DMS153 treated with DMSO at 0.1 percent for 48 hours (cell line): ENCODE measurements at regions not wholly inside any gene's neighbourhood (a gene's known extent, or its start where the extent isn't known, plus 50 kb on each side); places are given as distances from the start of the nearest gene placed in this dataset.

Experiments
- DNase-seq: peaks from one replicate; lab custom pipeline; 2025; ENCODE audit not compliant: unreplicated experiment; lab: John Stamatoyannopoulos, UW

- no peak for DNase-seq
Measured at GRCh38 chr11:62073061-62073460, 50.8 kb upstream of the INCENP start.

DNA sequence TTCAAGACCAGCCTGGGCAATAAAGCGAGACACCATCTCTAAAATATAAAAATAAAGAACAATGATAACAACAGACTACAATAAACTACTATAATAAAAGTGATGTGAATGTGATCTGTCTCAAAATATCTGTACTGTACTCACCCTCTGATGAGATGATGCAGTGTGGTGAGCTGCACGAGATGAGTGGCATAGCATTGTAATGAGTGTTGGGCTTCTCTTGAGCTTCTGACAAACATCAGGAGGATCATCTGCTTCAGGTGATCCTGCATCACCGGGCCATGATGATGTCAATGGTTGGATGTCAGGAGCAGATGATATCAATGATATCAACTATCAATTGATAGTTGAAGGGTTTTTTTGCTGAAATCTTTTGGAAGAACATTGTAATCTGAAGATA, 52.4 kb upstream of the INCENP start:
- no peak for DNase-seq

- no peak for DNase-seq
Measured at GRCh38 chr11:62069986-62070919, 53.6 kb upstream of the INCENP start.

DNA sequence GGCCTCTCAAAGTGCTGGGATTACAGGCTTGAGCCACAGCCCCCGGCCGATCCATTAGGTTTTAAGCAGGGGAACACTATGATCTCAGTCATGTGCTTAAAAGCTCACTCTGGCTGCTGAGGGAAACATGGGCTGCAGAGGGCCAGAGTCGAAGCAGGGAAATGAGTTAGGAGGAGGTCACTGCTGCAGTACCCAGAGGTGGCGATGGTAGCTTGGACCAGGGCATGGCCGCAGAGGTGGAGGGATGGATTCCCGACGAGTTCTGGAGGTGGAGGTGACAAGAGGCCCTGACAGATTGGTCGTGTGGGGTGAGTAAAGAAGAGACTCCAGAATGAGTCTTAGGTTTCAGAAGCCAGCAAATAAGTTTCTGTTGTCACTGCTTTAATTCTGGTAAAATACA, 54.4 kb upstream of the INCENP start:
- DNase-seq: no peak

DNA sequence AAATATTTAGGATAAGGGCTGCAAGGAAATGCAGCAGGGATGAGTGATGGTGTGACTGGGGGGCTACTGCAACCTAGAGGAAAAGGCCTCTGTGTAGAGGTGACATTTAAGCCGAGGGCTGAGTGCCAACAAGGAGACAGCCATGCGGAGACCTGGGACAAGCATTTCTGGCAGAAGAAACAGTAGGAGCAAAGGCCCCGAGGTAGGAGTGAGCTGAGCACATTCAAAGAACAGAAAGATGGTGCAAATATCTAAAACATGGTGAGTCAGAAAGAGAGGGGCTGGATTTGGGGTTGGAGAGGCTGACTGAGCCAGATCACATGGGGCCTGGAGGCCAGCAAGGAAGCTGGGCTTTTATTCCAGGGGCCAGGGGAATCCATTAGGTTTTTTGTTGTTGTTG, 55.1 kb upstream of the INCENP start:
- no peak for DNase-seq

- no peak for DNase-seq
Measured at GRCh38 chr11:62067741-62068140, 56.1 kb upstream of the INCENP start.

GRCh38 chr11:62064221-62064620, 59.6 kb upstream of the INCENP start:
- DNase-seq: no peak

DNA sequence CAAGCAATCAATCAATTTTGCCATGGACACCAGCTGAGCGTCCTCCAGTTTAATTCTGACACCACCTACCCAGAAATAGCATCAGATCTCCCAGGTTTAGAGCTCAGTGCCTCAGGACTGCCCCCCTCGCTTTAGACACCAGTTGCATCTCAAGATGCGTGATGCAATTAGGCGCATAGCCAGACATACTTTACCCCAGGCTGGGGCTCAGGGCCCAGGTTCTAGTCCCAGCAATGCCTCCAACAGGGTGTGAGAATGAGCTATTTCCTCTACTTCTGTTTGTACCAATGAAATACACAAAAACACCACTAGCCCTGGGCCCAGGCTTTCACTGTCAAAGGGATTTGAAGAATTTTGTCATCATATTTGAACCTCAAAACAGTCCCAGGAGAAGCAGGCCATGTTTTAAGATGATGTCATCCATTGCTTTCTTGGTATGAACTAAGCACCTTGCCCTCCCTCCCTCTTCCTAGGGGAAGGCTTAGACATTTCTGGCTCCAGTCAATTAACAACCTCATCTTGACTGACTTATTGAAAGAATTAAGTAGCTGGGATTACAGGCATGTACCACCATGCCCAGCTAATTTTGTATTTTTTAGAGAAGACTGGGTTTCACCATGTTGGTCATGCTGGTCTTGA, 61.5 kb upstream of the INCENP start:
- no peak for DNase-seq

- DNase-seq: no peak
Measured at GRCh38 chr11:62061356-62062222, 62.2 kb upstream of the INCENP start.

DNA sequence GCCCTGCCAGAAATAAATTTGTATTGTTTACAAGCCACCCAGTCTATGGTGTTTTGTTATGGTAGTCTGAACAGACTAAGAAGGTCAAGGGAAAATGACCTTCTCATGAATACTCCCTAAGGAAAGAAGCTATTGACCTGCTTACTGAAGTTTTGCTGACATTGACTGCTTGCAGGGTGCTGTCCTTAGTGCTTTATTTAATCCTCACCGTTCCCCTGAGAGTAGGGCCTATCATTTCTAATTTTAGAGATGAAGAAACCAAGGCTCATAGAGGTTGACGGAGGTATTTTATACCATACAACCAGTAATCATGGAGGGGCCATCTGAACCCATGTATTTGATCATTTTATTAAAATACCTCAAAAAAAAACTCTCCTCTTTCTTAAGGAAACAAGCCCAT, 66.7 kb upstream of the INCENP start:
- no peak for DNase-seq

DNA sequence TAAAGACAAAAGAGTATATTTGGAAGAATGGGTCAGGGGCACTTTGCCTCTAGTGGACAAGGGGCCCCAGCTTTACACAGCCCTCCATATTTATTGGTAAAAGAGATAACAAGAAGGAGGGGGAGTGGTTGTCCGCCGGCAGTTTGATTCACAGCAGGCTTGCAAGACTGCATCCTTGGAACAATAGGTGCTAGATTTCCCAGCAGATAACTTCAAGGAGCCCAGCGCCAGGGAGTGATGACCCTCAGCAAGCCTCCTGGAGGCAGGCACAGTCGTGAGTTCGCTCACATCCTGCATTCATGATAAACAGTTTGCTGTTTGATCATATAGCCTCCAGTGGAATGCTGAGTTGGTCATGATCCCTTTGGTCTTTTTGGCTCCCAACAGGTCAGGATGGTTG, 67.8 kb upstream of the INCENP start:
- no peak for DNase-seq

DNA sequence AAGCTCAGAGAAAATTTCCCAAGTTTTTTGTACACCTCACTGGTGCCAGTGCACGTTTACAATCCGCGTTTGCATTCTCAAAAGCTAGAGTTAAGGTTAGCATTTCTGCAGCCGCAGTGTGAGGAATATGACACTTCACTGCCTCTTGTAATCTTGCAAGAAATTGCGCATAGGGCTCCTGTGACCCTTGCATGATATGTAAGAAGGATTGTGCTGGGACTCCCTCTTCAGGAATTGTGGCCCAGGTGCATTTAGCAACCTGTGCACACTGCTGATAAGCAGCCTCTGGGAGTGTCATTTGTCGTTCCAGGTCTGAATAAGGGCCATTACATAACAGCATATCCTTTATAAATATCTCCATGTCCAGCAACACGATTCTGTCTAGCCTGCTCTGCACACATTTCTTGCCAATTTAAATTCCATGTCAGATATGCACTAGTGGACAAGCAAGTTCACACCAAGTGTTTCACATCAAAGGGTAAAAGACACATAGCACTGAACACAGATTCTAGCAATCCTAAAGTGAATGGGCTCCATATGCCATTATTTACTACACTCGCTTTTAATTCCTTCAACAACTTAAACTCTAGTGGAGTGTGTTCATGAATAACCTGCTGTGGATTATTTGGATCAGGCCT, 69.2 kb upstream of the INCENP start:
- peak; percentile 18 for DNase-seq

DNA sequence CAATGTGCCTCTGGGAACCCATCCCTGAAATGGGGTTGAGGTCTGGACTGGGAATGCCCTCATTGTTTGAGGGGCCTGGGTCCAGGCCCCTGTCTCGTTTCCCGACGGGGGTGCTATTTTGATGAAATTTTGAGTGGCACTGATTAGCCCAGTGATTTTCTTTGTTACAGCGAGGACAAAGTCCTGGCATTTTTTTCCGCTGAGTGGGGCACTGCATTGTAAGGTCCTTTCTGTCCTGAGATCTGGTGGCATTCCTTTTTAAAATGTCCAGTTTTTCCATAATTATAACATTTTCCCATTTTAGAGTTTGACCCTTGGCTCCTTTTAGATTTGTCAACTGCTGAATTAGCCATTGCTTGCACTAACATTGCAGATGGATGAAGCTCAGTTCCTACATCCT, 69.7 kb upstream of the INCENP start:
- no peak for DNase-seq

GRCh38 chr11:62050716-62051115, 73.1 kb upstream of the INCENP start:
- DNase-seq: no peak

GRCh38 chr11:62048100-62048499, 75.7 kb upstream of the INCENP start:
- DNase-seq: no peak

GRCh38 chr11:62046568-62047100, 77.2 kb upstream of the INCENP start:
- DNase-seq: no peak

DNA sequence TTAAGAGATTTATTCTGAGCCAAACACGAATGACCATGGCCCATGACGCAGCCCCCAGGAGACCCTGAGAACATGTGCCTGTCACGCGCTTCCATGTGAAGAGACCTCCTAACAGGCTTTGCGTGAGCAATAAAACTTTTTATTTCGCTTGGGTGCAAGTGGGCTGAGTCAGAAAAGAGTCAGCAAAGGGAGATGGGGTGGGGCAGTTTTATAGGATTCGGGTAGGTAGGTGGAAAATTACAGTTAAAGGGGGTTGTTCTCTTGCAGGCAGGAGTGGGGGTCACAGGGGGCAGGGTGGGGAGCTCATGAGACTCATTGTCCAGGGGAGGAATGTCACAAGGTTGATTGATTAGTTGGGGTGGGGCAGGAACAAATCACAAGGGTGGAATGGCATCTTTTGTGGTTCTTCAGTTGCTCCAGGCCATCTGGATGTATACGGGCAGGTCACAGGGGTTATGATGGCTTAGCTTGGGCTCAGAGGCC, 77.2 kb upstream of the FTH1 start:
- DNase-seq: no peak

DNA sequence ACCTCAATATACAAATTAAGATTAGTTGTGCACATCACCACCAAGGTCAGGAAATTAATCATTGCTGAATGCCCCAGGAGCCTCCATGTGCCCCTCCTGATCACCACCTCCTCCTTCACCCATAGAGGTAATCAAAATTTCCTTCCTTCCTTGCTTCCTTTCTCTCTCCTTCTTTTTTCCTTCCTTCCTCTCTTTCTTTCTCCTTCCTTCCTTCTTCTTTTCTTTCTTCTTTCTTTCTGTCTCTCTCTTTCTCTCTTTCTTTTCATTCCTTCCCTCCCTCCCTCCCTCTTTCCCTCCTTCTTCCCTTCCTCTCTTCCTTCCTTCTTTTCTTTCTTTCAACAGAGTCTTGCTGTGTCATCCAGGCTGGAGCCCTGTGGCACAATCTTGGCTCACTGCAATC, 67.9 kb upstream of the FTH1 start:
- no peak for DNase-seq

GRCh38 chr11:62034036-62034338, 66.6 kb upstream of the FTH1 start:
- no peak for DNase-seq

GRCh38 chr11:62033191-62034035, 66.0 kb upstream of the FTH1 start:
- DNase-seq: no peak
